Stimulated activated effector memory CD8-positive, alpha-beta T cell treated with anti-CD3 and anti-CD28 coated beads, Interleukin-12 subunit alpha, Interleukin-12 subunit beta, amount 100 ng/mL, for 72 hours (primary cell): ENCODE measurements at regions not wholly inside any gene's neighbourhood (a gene's known extent, or its start where the extent isn't known, plus 50 kb on each side); places are given as distances from the start of the nearest gene placed in this dataset.
"Not testable (repeated sequence)": the region's sequence is repeated elsewhere in the genome, so short reads cannot be mapped to it uniquely, and the experiment has no call there.

Experiments
- ATAC-seq: fragments of 150-1000 bp; cut with Tn5 transposase; 2 replicates; pipeline ENCODE4 v1.10.0; 2021
- DNase-seq, 2 donors: peaks; one replicate each; pipeline ENCODE4 v3.0.0; 2021 to 2022; ENCODE audit warnings: low spot score in 2 of 2
- H3K27ac Mint-ChIP-seq: one replicate; pipeline ENCODE4 v1.8.0; 2022; ENCODE audit warnings: mild to moderate bottlenecking, mixed read lengths
- H3K36me3 Mint-ChIP-seq: one replicate; pipeline ENCODE4 v1.8.0; 2022; ENCODE audit warnings: mild to moderate bottlenecking, mixed read lengths
- H3K4me1 Mint-ChIP-seq: one replicate; pipeline ENCODE4 v1.8.0; 2022; ENCODE audit warnings: mixed read lengths
- H3K4me3 Mint-ChIP-seq: one replicate; pipeline ENCODE4 v1.8.0; 2022; ENCODE audit warnings: mild to moderate bottlenecking, mixed read lengths
- H3K9me3 Mint-ChIP-seq: one replicate; pipeline ENCODE4 v1.8.0; 2022; ENCODE audit warnings: mixed read lengths

- Mint-ChIP-seq H3K36me3 (no peaks in the 10 kb centered on the region), H3K4me3 (no peak overlapping the region), H3K9me3 (peaks cover 8% of the 10 kb centered on the region), H3K4me1 (no peaks in the 10 kb centered on the region), H3K27ac (no peak overlapping the region)
- DNase-seq (no peak), ATAC-seq (no peak)
Observed at GRCh38 chr4:162894387-162894786, 272.3 kb downstream of the NAF1 start.

- H3K9me3 Mint-ChIP-seq: peaks cover 8% of the 10 kb centered on the region
- H3K36me3 Mint-ChIP-seq: no peaks in the 10 kb centered on the region
- H3K4me1 Mint-ChIP-seq: no peaks in the 10 kb centered on the region
- no peak overlapping the region for H3K4me3 Mint-ChIP-seq
- H3K27ac Mint-ChIP-seq: no peak overlapping the region
- DNase-seq (no peak), ATAC-seq (peak; percentile 48)
Observed at GRCh38 chr4:162891788-162892707, 274.6 kb downstream of the NAF1 start.

DNA sequence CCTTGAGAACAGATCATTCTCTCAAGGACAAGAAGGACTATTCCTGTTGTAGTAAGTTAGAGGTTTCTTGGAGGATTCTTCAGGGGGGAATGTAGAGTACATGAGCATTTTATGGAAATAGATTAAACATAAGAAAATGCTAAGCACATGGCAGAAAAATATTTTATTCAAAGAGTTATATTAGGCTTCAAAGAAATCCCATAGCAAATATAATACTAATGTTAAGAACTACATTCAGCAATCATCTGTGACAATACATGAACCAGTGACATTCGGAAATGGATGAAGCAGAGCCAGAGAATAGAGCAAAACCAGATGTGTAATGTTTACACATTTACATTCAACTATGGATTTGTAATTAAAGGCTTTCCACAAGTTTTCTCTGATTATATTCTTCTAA, 288.6 kb downstream of the NAF1 start:
- H3K36me3 Mint-ChIP-seq: no peaks in the 10 kb centered on the region
- H3K4me3 Mint-ChIP-seq: no peak overlapping the region
- H3K27ac Mint-ChIP-seq: no peak overlapping the region
- no peak for ATAC-seq
- peaks cover 5% of the 10 kb centered on the region for H3K9me3 Mint-ChIP-seq
- no peaks in the 10 kb centered on the region for H3K4me1 Mint-ChIP-seq
- DNase-seq: no peak

DNA sequence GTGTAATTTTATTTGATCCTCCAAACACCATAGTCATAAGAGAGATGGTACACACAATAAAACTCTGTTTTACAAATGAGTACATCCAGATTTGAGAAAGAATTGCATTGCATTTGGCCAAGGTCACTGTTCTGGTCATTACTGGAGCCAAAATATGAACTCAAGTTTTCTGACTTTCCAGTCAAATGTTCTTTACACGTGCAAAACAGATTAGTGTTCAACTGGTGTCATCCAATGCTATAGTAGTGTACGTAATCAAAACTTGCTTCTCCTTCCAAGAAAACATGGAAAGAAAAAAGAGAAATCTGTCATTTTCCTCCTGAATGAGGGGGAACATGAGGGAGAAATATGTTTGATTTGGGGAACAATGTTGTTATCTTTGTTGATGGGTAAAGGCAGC, 291.9 kb downstream of the NAF1 start:
- Mint-ChIP-seq H3K36me3 (no peaks in the 10 kb centered on the region), H3K27ac (no peak overlapping the region), H3K4me3 (no peak overlapping the region), H3K4me1 (no peaks in the 10 kb centered on the region), H3K9me3 (peaks cover 8% of the 10 kb centered on the region)
- no peak for ATAC-seq
- DNase-seq: no peak

GRCh38 chr4:162871990-162872389, 294.7 kb downstream of the NAF1 start:
- Mint-ChIP-seq H3K27ac (no peak overlapping the region), H3K4me1 (no peaks in the 10 kb centered on the region), H3K9me3 (peaks cover 11% of the 10 kb centered on the region), H3K36me3 (no peaks in the 10 kb centered on the region), H3K4me3 (no peak overlapping the region)
- DNase-seq (no peak), ATAC-seq (no peak)

DNA sequence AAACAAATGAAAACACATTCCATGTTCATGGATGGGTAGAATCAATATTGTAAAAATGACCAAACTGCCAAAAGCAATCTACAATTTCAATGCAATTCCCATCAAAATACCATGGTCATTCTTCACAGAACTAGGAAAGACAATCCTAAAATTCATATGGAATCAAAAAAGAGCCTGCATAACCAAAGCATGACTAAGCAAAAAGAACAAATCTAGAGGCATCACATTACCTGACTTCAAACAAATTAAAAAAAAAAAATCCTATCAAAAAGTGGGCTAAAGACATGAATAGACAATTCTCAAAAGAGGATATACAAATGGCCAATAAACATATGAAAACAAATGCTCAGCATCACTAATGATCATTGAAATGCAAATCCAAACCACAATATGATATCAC, 297.5 kb downstream of the NAF1 start:
- H3K27ac Mint-ChIP-seq: no peak overlapping the region
- no peaks in the 10 kb centered on the region for H3K36me3 Mint-ChIP-seq
- no peak for DNase-seq
- ATAC-seq: no peak
- H3K4me1 Mint-ChIP-seq: no peaks in the 10 kb centered on the region
- H3K9me3 Mint-ChIP-seq: peaks cover 10% of the 10 kb centered on the region
- no peak overlapping the region for H3K4me3 Mint-ChIP-seq

DNA sequence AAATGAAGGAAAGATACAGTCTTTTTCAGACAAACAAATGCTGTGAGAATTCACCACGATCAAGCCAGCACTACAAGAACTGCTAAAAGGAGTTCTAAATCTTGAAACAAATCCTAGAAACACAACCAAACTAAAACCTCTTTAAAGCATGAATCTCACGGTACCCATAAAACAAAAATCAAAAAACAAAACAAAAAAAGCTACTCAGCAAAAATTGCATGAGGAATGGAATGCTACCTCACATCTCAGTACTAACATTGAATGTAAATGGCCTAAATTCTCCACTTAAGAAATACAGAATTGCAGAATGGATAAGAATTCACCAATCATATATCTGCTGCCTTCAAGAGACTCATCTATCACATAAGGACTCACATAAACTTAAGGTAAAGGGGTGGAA, 300.1 kb downstream of the NAF1 start:
- no peak for ATAC-seq
- no peak for DNase-seq
- Mint-ChIP-seq H3K9me3 (peaks cover 12% of the 10 kb centered on the region), H3K4me1 (no peaks in the 10 kb centered on the region), H3K27ac (no peak overlapping the region), H3K4me3 (no peak overlapping the region), H3K36me3 (no peaks in the 10 kb centered on the region)

DNA sequence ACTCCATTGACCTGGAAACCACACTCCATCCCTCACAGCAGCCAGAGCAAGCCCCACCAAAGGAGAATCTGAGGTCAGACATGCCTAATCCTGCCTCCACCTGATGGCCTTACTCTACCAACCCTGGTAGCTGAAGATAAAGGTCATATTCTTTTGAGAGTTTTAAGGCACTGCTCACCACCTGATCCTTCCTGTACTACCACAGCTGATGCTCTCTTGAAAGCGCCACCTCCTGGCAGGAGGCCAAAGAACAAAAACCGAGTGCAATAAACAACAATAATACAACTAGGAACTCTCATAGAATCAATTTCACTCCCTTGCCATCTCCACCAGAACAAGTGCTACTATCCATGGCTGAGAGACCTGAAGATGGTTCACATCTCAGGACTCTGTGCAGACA, 301.6 kb downstream of the NAF1 start:
- no peak overlapping the region for H3K4me3 Mint-ChIP-seq

DNA sequence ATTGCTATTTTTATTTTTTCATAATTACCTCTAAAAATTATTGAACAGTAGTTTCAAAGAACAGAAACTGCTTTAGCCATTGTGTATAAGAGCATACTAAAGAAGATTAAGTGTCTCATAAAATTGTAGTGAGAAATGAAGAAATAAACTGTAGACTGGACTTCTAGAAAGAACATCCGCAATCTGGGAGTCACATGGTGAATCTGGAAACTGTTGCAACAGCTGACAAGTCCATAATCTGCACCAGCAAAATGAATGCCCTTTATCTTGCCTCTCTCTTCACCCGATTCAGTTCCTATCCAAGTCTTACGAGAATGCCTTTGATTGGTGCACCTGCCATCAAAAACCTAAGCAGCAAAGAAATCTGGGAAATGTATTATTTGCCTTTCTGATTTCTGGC, 312.9 kb downstream of the NAF1 start:
- Mint-ChIP-seq H3K36me3 (no peaks in the 10 kb centered on the region), H3K4me1 (no peaks in the 10 kb centered on the region), H3K4me3 (no peak overlapping the region), H3K27ac (no peak overlapping the region), H3K9me3 (peaks cover 8% of the 10 kb centered on the region)
- no peak for ATAC-seq
- DNase-seq: no peak

More for the DNA sequence above, 301.6 kb downstream of the NAF1 start:
- peaks cover 8% of the 10 kb centered on the region for H3K9me3 Mint-ChIP-seq
- ATAC-seq: no peak
- no peaks in the 10 kb centered on the region for H3K4me1 Mint-ChIP-seq
- DNase-seq: no peak
- no peak overlapping the region for H3K27ac Mint-ChIP-seq
- H3K36me3 Mint-ChIP-seq: no peaks in the 10 kb centered on the region

DNA sequence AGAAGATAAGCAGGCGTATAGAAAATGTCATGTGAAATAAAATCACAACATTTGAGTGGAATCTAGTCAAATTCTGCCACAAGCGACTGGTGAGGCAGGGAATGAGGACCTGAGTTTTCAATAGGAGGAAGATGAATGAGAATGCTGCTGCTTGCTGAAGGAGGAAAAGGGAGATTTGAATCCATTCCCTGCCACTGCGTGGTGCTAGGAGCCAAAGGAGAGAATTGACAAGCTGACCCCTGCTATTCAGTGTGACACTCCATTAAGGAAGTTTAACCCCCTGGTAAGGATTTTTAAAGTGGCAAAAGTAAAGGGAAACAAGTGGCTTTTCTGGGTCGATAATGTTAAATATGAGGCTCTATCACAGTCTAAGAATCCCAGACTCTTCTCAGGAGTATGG, 314.0 kb downstream of the NAF1 start:
- H3K4me3 Mint-ChIP-seq: no peak overlapping the region
- H3K36me3 Mint-ChIP-seq: no peaks in the 10 kb centered on the region
- ATAC-seq (no peak), DNase-seq (no peak)
- H3K9me3 Mint-ChIP-seq: peaks cover 5% of the 10 kb centered on the region
- H3K4me1 Mint-ChIP-seq: no peaks in the 10 kb centered on the region
- no peak overlapping the region for H3K27ac Mint-ChIP-seq

GRCh38 chr4:162851241-162851758, 315.4 kb downstream of the NAF1 start:
- H3K9me3 Mint-ChIP-seq, H3K4me3 Mint-ChIP-seq, H3K36me3 Mint-ChIP-seq, DNase-seq, H3K27ac Mint-ChIP-seq, ATAC-seq, H3K4me1 Mint-ChIP-seq: not testable (repeated sequence)

DNA sequence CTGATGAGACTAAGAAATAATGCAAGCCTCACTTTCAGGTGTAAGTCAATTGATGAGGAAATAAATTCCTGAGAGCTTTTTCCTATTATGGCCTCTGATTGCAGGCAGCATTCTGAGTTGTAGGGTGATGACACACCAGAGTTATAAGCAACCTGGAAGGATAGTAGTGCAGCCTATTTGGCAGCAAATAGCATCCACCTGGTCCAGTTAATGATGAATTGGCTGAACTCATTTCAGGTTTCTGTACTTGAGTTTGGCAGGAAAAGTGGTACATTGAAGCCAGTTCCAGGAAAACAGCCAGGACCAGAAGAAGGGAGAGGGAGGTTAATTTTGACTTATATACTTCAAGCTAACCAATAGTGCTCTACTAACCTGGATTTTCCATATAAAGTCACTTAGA, 316.8 kb downstream of the NAF1 start:
- no peaks in the 10 kb centered on the region for H3K4me1 Mint-ChIP-seq
- ATAC-seq (no peak), DNase-seq (no peak)
- H3K9me3 Mint-ChIP-seq: peaks cover 7% of the 10 kb centered on the region
- no peak overlapping the region for H3K4me3 Mint-ChIP-seq
- no peaks in the 10 kb centered on the region for H3K36me3 Mint-ChIP-seq
- no peak overlapping the region for H3K27ac Mint-ChIP-seq

- DNase-seq (no peak), ATAC-seq (peak; percentile 28)
- Mint-ChIP-seq H3K4me3 (no peak overlapping the region), H3K4me1 (no peaks in the 10 kb centered on the region), H3K27ac (no peak overlapping the region), H3K36me3 (no peaks in the 10 kb centered on the region), H3K9me3 (peaks cover 7% of the 10 kb centered on the region)
Observed at GRCh38 chr4:162847945-162848549, 318.6 kb downstream of the NAF1 start.

- DNase-seq (no peak), ATAC-seq (no peak)
- Mint-ChIP-seq H3K9me3 (peaks cover 4% of the 10 kb centered on the region), H3K36me3 (no peaks in the 10 kb centered on the region), H3K4me1 (no peaks in the 10 kb centered on the region), H3K4me3 (no peak overlapping the region), H3K27ac (no peak overlapping the region)
Observed at GRCh38 chr4:162841753-162842152, 324.9 kb downstream of the NAF1 start.

DNA sequence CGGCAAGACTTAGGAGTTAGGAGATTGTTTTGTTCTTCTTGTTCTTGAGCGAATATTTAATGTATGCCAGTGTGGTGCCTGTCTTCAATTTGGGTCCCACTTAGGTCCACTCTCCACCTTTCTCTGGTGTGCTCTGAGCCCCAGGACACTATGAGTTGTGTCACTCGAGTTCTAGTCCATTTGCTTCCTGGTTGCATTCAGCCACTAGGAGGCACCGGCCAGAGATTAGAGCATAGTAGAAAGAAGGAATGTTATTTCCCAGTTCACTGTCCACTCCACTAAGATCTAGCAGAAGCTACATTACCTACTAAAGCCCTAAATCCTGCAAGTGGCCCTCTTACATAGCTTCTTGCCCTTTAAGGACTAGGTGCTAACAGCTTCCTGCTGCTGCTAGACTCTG, 326.9 kb downstream of the NAF1 start:
- Mint-ChIP-seq H3K36me3 (no peaks in the 10 kb centered on the region), H3K9me3 (peaks cover 4% of the 10 kb centered on the region), H3K4me1 (no peaks in the 10 kb centered on the region), H3K27ac (no peak overlapping the region), H3K4me3 (no peak overlapping the region)
- ATAC-seq: no peak
- no peak for DNase-seq

GRCh38 chr4:162838671-162839070, 328.0 kb downstream of the NAF1 start:
- no peak for ATAC-seq
- Mint-ChIP-seq H3K27ac (no peak overlapping the region), H3K36me3 (no peaks in the 10 kb centered on the region), H3K4me3 (no peak overlapping the region), H3K9me3 (peaks cover 4% of the 10 kb centered on the region), H3K4me1 (no peaks in the 10 kb centered on the region)
- DNase-seq: no peak
